Daoy (cell line): ENCODE measurements at regions not wholly inside any gene's neighbourhood (a gene's known extent, or its start where the extent isn't known, plus 50 kb on each side); places are given as distances from the start of the nearest gene placed in this dataset.
A peak's percentile ranks its signal among the peaks of the same experiment; 100 is the strongest.

ENCODE experiments used
- DNase-seq: peaks from one replicate; pipeline ENCODE4 v3.0.0-alpha.2; 2015; ENCODE audit warnings: low read depth

GRCh38 chr9:13716601-13717321, 437.3 kb upstream of the MPDZ start:
- DNase-seq: no peak

DNA sequence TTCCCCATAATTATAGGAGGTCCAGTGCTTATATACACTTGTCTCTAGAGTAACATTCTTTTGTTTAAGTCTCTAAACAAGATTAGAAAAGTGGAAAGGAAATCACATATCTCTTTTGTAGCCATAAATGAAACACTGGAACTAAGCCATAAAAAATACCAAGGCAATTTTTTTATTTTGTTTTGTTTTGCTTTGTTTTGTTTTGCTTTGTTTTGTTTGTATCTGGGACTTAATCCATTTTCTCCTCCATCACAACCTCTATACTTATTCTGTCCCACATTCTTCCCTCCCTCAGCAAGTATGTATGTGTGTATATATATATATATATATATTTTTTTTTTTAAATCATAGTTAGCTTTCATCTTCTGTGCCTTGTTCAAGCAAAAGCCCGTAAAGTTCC, 436.6 kb upstream of the MPDZ start:
- DNase-seq: no peak

- no peak for DNase-seq
Observed at GRCh38 chr9:13715430-13715829, 435.9 kb upstream of the MPDZ start.

GRCh38 chr9:13707612-13708576, 428.4 kb upstream of the MPDZ start:
- peak; percentile 83 for DNase-seq

GRCh38 chr9:13705918-13706317, 426.4 kb upstream of the MPDZ start:
- no peak for DNase-seq

DNA sequence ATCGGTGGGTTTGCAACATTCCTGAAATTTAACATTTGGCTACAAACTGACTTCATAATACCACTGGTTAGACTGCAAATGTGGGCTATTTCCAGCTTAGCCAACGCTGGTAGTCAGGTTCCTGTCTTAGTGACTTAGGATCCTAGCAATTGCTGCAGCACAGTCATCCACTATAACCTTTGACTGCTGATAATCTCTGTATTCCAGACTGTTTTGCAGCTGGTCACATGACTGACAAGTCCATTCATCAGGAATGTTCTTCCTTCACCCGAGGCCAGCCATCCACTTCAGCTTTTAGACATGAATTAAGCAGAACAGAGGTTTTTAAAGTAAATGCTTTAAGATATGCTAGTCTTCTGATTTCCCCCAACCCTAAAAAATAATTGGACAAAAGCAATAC, 425.9 kb upstream of the MPDZ start:
- DNase-seq: no peak

- DNase-seq: no peak
Observed at GRCh38 chr9:13690595-13690994, 411.1 kb upstream of the MPDZ start.

GRCh38 chr9:13689925-13690324, 410.4 kb upstream of the MPDZ start:
- no peak for DNase-seq

DNA sequence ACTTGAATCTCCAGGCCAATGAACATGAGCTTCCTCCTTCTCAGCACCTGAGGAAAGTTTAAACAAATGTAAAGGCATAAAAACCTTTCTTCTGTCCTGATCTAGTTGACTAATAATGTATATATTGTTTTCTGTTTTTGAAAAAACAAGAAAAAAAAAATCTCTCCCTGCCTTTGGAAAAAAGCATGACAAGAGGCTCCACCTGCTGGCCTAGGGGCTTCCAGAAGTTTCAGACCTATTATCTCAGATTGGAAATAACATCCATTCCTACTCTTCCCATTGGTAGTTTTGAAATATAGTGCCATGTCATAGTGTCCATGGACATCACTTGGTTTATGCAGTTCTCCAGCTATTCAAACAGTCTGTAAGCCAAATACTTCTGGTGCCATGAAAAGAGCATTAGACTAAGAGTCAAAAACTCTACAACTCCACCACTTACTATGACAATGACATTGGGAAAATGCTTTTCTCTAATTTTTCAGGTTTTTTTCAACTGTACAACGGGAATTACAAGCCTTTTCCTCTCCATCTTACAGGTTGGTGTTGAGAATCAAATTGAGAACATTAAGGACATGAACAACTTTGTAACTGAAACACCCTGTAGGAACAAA, 409.6 kb upstream of the MPDZ start:
- DNase-seq: no peak

DNA sequence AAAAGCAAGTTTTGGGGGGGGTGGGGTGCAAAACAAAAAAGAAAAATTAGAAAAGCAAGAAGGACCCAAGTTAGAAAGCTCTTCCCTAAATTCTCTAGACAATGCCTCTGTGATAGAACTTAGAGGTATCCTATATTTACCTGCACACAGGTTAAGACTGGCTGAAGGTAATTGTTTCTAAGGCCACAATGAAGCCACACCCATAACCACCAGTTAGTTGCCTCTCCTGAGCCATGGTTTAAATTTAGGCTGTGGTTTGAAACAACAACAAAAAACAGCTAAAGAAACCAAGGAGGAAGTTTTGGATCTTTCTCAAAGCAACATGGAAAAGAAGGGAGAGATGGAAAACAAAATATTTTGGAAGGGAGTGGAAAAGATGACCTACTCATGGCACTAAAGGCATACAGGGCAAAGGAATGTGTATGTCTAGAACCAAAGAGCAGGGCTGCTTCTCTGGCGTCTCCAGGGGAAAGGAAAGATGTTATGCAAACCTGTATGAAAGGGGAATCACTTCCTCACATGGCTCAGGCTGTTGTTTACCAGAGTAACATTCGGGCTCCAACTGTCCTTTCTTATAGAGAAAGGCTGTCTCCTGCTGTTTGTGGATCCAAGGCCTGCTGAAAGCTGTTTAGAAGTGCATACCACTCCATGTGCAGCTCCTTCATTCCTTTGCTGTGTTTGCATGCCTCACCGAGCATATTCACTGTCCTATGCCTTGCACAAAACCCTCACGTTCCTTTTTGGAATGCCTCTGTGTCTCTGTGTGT, 408.9 kb upstream of the MPDZ start:
- no peak for DNase-seq

GRCh38 chr9:13684656-13685055, 405.2 kb upstream of the MPDZ start:
- DNase-seq: no peak

- no peak for DNase-seq
Observed at GRCh38 chr9:13677801-13678200, 398.3 kb upstream of the MPDZ start.

DNA sequence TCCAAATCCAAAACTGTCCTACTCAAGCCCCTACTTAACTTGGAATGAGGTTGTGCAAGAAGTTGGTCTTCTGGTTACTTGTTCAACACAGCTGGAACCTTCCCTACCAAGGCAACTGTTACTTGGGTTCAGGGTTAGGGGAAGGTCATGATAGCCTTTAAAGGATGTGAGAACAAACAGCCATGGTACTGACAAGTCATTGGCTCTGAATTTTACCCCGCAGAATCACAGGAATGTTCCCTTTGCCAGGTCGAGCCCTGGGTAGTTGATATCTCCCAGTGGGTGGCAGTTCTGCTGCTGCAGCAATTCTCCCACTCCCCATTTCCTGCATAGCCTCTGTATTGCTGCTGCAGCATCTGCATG, 396.1 kb upstream of the MPDZ start:
- DNase-seq: no peak

DNA sequence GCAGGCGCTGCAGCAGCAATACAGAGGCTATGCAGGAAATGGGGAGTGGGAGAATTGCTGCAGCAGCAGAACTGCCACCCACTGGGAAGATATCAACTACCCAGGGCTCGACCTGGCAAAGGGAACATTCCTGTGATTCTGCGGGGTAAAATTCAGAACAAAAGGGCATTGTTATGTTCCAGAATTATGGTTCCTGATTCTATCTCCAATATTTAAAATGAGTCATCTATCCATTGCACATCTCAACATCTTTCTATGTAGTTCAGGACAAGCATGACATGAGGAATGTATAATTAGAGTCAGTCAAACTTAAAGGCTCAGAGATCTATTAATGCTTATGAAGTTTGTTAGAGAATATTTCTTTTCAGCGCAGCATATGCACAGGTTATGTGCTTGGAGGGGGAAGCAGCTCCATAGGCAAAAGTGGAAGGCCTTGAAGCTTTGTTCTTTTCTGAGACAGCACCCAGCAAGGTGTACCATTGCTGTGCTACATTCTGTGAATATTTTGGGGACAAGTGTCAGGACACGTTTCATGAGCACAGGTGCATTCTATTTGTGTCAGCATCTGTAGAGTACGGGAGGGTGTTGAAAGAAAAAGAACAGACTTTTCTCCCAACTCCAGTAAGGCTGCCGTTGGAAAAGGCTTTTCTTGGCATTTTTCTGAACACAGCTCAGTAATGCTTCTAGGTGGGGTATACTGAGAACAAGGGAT, 395.6 kb upstream of the MPDZ start:
- DNase-seq: no peak

DNA sequence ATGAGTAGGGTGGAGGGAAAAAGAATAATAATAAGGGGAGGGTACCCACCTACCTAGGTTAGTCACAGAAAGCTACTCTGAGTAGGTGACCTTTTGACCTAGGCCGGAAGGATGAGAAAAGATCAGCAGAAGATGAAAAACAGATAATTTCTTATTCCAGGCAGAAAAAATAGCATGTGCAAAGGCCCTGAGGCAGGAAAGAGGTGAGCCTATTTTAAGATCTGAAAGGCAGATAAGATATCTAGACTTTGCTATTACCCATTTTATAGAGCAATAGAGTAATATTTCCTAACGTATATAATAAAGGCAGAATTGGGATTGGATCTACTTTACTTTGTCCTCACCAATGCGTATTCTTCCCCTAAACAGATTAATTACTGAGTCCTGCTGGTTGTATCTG, 393.9 kb upstream of the MPDZ start:
- no peak for DNase-seq

- DNase-seq: peak; percentile 82
Observed at GRCh38 chr9:13665418-13666066, 386.1 kb upstream of the MPDZ start.

DNA sequence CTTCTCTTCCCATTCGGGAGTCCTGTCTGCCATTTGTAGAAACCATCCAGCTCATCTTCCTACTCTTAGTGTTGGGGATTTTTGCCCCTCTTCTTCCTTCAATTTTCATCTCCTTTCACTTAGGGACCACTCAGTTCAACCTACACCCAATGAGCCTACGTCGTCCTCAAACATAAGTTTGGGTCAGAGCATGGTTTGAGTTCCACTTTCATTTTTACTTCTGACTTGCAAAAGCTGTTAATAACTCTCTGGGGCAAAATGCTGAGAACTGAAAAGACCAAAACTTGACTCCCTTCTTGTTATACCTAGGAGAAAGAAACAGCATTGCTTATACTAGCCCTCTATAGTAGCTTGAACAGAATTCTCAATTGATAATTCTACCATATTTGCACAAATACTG, 381.5 kb upstream of the MPDZ start:
- peak; percentile 8 for DNase-seq

GRCh38 chr9:13651969-13652663, 372.6 kb upstream of the MPDZ start:
- DNase-seq: no peak

DNA sequence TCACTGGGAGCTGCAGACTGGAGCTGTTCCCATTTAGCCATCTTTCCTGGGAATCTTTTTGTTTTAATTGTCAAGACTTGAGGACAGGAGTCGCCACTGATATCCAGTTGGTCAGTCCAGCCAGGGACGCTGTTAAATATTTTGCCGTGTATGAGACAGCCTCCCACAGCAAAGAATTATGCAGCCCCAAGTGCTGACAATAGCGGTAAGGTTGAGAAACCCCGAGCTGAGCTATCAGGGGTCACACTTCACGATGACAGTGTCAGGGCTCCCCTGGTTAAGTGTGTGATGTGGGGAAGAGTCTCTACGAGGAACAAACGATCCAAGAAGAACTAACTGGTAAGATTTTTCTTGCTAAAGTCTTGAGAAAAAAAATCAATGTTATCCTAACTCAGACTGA, 372.0 kb upstream of the MPDZ start:
- DNase-seq: no peak

DNA sequence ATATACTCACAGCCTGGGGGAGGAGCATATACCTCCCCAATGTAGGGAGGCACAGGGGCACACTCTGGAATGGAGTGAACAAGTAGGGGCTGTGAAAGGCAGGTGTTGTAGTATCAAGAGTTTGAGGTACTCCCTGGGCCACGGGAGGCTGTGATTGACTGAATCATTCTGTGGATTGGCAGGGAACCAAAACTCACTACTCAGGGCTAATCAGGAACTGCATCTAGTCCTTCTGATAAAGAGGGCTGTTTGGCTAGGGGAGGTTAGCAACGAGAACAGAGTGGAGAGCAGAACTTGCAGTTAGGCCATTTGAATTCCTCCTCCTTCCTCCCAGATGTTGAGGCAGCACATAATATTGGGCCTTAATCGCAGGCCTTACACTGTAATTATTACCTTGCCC, 369.2 kb upstream of the MPDZ start:
- peak; percentile 44 for DNase-seq
